ENCODE measurements at regions not wholly inside any gene's neighbourhood (a gene's known extent, or its start where the extent isn't known, plus 50 kb on each side); places are given as distances from the start of the nearest gene placed in this dataset.
A peak's percentile ranks its signal among the peaks of the same experiment; 100 is the strongest.

GRCh38 chr14:53896726-53897125 is 59.9 kb downstream of the BMP4 start:
- DNase-seq = peak; percentile 62

GRCh38 chr14:53894456-53894855 is 62.2 kb downstream of the BMP4 start:
- no peak for DNase-seq

- DNase-seq = no peak
Measured at GRCh38 chr14:53893374-53893773, 63.3 kb downstream of the BMP4 start.

GRCh38 chr14:53890611-53891101 is 66.0 kb downstream of the BMP4 start:
- DNase-seq = no peak

DNA sequence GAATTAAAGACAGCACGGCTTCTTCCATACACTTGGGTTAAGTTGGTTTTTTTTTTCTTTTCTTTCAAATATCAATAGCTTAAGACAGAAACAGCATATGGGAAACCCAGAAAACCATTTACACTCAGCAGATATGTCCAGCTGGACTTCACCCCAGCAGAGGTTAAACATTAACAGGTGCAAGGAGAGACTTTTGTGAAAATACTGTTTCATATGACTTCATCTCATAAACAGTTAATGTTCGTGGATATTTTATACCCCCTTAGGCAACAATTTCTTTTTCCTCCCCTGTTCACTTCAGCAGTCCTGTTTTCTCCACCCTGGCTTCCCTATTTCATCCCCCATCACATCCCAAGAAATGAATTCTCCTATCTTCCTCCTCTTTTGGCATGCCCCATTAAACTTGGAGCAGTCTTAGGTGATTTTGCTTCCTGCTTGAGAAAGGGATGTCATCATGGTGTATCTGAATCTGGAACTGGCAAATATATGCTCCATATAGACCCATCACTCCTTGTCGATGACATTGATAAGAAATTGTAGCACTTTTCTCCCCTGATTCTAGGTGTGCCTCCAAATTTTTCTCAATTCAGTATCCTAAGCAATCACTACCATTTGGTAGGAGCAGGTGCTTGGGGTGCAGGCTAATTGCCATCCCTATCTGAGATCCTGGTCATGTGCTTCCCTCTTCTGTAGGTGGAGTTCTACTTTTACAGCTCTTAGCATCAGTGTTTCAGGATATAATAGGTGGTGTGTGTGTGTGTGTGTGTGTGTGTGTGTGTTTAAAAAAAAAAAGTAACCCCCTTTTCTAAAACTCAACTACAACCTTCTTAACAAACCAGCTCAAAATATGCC is 67.9 kb downstream of the BMP4 start:
- DNase-seq = no peak

- DNase-seq = no peak
Measured at GRCh38 chr14:53885136-53885640, 71.4 kb downstream of the BMP4 start.

GRCh38 chr14:53884601-53885000 is 72.0 kb downstream of the BMP4 start:
- no peak for DNase-seq

DNA sequence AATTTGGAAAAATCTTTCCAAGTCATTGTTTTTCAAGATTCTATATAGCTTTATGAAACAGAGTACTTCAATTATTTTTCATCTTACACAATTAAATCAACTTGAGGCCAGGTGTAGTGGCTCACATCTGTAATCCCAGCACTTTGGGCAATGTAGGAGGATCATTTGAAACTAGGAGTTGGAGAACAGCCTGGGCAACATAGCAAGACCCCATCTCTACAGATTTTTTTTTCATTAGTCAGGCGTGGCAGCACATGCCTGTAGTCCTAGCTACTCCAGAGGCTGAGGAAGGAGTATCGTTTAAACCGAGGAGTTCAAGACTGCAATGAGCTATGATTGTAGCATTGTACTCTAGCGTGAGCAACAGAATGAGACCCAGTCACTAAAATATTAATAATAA is 72.9 kb downstream of the BMP4 start:
- no peak for DNase-seq

DNA sequence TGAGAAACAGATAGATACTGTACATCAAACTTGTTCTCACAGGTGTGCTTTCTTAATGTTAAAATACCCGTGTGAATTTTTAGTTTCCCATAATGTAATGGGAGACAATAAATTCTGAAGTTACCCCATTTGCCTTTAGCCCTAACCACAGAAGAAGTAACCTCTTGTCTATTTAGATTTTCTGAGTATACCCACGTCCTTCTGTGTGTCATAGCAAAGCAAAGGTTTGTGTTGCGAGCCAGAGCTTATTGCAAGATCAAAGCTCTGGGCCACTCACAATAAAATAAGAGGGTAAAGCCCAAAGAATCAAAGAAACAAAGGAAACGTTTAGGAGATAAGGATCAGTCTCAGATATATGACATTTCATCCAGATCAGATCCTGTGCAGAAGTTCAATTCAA is 73.9 kb downstream of the BMP4 start:
- DNase-seq = no peak

DNA sequence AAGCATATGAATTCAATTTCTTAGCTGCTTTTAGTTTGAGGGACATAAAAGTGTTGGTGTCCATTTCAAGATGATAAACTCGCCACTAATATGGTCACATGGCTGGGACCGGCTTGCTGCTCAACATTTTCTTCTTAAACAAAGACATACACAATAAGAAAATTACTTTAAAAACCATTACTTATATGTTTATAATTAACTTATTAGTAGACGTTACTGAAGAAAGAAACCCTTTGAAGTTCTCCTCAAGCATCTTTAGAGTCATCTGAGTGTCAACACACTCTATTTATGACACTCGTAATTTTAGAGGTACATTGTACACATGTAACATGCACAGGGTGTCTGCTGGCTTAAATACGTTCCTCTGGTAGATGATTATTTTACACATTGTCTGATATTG is 74.7 kb downstream of the BMP4 start:
- no peak for DNase-seq

- no peak for DNase-seq
Measured at GRCh38 chr14:53881161-53881871, 75.3 kb downstream of the BMP4 start.

GRCh38 chr14:53880761-53881160 is 75.9 kb downstream of the BMP4 start:
- no peak for DNase-seq

GRCh38 chr14:53879747-53880146 is 76.9 kb downstream of the BMP4 start:
- no peak for DNase-seq

DNA sequence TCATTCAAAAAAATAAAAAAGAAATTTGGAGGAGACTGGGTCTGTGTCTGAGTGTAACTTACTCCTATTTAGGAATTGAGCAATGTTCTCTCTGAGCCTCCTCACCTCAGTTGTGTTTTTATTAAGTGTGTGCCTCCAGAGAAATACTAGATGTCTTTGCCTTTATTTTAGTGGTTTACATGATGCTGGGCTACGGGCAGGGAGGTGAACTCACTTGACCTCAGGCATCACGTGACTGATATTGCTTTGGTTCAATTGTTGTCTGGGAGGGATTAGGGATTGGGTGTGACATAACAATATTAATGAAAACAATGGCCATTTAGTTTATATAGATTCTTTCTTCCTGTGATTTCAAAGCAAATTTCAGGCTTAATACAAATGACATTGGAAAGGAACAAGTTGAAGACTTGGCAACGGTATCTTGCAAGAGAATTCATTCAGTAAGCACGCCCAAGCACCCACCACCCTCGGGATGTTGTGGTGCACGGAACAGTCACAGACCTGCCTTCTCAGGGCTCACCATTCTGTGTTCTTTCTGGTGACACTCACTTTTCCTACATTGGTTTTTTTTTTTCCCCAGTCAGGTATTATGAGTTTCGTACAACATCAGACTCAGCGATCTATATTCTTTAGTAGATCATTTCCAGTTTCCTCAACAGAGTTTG is 77.5 kb downstream of the BMP4 start:
- no peak for DNase-seq

GRCh38 chr14:53875324-53875897 is 81.2 kb downstream of the BMP4 start:
- DNase-seq = no peak

DNA sequence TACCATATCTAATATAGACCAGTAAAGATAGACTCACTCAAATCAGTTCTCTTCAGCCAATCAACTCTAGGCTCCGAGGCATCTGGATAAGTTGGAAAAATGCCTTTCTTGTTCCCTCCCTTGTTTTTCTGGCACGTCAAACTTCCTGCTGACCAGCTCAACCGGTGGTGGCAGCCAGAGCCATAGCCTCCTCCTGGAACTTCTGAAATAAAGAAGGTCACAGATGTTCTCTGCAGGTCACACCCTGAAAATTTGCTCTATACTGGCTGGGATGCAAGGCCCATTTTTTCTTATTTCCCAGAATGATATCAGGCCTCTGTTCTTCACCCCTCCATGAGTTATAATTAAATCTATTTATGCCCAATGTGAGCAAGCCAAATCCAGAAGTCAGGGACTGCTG is 81.9 kb downstream of the BMP4 start:
- DNase-seq = no peak

DNA sequence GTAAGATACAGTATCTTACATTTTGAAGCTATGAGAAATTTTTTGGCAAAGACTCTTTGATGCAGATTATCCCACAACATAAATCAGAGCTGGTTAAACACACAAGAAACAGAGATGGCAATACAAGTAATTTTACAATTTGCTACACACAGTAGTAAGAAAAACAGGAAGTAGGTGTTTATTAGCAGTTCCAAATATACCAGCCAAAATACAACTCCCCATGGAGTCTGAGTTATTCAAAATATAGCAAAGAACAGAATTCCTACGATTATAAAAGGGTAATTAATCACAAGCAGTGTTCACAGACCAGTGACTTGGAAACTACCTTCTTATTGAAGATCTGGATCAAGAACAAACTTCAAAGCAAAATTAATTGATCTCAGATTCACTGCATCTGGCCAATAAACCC is 83.9 kb downstream of the BMP4 start:
- no peak for DNase-seq

DNA sequence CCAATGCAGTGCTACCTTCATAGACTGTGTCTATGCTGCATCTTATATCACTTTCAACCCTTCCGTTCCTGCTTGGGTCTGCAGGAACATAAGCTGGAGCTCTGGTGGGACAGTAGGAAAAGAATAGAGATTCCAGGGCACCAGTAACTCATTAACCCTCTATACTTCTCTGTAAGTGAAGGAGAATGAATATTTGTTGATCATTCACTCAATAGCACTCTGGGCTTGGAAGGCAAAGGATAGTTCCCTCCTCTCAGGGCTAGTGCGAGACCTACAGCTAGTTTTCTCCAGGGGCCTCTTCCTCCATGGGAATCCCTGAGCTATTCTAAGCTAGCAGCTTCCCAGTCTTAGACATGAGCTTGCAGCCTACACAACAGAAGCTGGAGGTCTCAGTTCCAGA is 84.7 kb downstream of the BMP4 start:
- no peak for DNase-seq

- DNase-seq = no peak
Measured at GRCh38 chr14:53871011-53871410, 85.6 kb downstream of the BMP4 start.

- DNase-seq = no peak
Measured at GRCh38 chr14:53865711-53866110, 90.9 kb downstream of the BMP4 start.

GRCh38 chr14:53861781-53862180 is 94.8 kb downstream of the BMP4 start:
- DNase-seq = no peak

GRCh38 chr14:53858345-53858684 is 98.3 kb downstream of the BMP4 start:
- DNase-seq = no peak

DNA sequence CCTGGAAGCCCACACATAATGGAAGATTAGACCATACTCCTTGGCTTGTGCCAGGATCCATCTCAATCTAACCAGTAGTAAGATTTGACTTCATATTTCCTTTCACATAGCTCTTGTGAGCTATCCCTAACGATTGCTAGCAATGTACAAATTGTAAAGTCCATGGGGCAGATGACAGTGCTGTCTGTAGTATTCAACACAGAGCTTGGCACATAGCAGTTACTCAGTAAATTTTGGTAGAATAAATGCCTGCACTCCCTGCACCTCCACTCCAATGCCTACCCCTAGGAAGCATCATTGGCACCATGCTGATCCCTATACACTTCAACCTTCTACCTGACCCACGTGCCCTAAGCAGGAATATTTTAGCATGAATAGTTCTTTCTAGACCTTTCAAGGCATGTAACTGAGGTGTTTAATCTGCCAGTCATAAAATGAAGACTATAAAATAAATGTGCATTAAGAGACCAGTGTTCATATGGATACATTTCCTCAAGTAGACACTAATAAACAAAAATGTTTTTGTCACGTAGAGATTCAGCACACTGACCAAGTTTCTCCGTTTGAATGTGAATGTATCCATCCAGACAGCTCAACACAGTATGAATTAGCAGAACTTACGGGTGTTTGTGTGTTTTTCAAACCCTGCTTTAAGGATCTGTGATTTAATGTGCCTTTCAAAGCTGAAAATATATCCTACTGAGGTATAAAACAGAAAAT is 98.8 kb downstream of the BMP4 start:
- DNase-seq = no peak
